Hepatocyte (in vitro differentiated cells): ENCODE measurements at regions not wholly inside any gene's neighbourhood (a gene's known extent, or its start where the extent isn't known, plus 50 kb on each side); places are given as distances from the start of the nearest gene placed in this dataset. TPM values are rescaled to one million over a fixed set of nuclear protein-coding genes. Genes with fewer than 3 reads are reported as not detected.

Experiments used
- DNase-seq: peaks from one replicate; pipeline ENCODE4 v3.0.0-alpha.2; 2016; ENCODE audit warnings: low spot score
- H2AFZ ChIP-seq: fragments of 200-600 bp; sonication (generic); 2 replicates; pipeline ENCODE4 v1.6.0; 2016; ENCODE audit warnings: antibody characterized with exemption, mild to moderate bottlenecking
- H3K27ac ChIP-seq: fragments of 200-600 bp; sonication (generic); 2 replicates; pipeline ENCODE4 v1.5.1; 2016; ENCODE audit warnings: mild to moderate bottlenecking
- H3K27me3 ChIP-seq: fragments of 200-600 bp; sonication (generic); 2 replicates; pipeline ENCODE4 v1.6.1; 2016
- H3K36me3 ChIP-seq: fragments of 200-600 bp; sonication (generic); replicated peaks from 2 replicates; pipeline ENCODE4 v1.5.1; 2016; ENCODE audit warnings: low read depth; ENCODE audit not compliant: insufficient read depth
- H3K4me1 ChIP-seq: fragments of 200-600 bp; sonication (generic); 2 replicates; pipeline ENCODE4 v1.5.1; 2016; ENCODE audit warnings: mild to moderate bottlenecking, moderate library complexity; ENCODE audit not compliant: insufficient read depth
- H3K4me2 ChIP-seq: fragments of 200-600 bp; sonication (generic); 2 replicates; pipeline ENCODE4 v1.6.0; 2016
- H3K4me3 ChIP-seq: fragments of 200-600 bp; sonication (generic); 2 replicates; pipeline ENCODE4 v1.5.1; 2016; ENCODE audit warnings: mild to moderate bottlenecking
- H3K79me2 ChIP-seq: fragments of 200-600 bp; sonication (generic); 2 replicates; pipeline ENCODE4 v1.6.0; 2017; ENCODE audit warnings: mild to moderate bottlenecking
- H3K9me2 ChIP-seq: fragments of 200-600 bp; sonication (generic); replicated peaks from 2 replicates; pipeline ENCODE4 v1.6.0; 2017; ENCODE audit warnings: mild to moderate bottlenecking; ENCODE audit not compliant: insufficient read depth
- H3K9me3 ChIP-seq: fragments of 200-600 bp; sonication (generic); 2 replicates; pipeline ENCODE4 v1.5.1; 2016; ENCODE audit warnings: low read depth, mild to moderate bottlenecking
- H4K20me1 ChIP-seq: fragments of 200-600 bp; sonication (generic); 2 replicates; pipeline ENCODE4 v1.6.0; 2016; ENCODE audit warnings: mild to moderate bottlenecking; ENCODE audit not compliant: insufficient read depth, poor library complexity, severe bottlenecking
- EZH2 ChIP-seq: fragments of 200-600 bp; sonication (generic); IDR thresholded peaks from 2 replicates; pipeline ENCODE4 v1.6.1; 2016; ENCODE audit warnings: antibody characterized with exemption, mild to moderate bottlenecking, borderline replicate concordance
- EZH2phosphoT487 ChIP-seq: fragments of 200-600 bp; sonication (generic); IDR thresholded peaks from one replicate; pipeline ENCODE4 v1.6.1; 2018; ENCODE audit warnings: antibody characterized with exemption, mild to moderate bottlenecking, low read depth, moderate library complexity; ENCODE audit not compliant: unreplicated experiment, severe bottlenecking
- WGBS: methylation state at CpG from one replicate; pipeline ENCODE4 v1.1.6; 2016; ENCODE audit warnings: low lambda C conversion rate; ENCODE audit errors: missing lambda C conversion rate; 5-methylcytosine and 5-hydroxymethylcytosine counted together
- microRNA counts: library from miRNA; unstranded; fragments of <30 nt; microRNA quantifications from one replicate; lab custom pipeline; 2017
- microRNA-seq: library from miRNA; unstranded; fragments of <30 nt; microRNA quantifications from one replicate; pipeline ENCODE4, GENCODE V29; 2017
- small RNA-seq: library from RNA; depleted of rRNA; stranded (forward); fragments of <200 nt; gene quantifications from one replicate; pipeline ENCODE3, GENCODE V24; 2014
- TF ChIP-seq, protein P1 (sequence below): fragments of 200-600 bp; sonication (generic); IDR thresholded peaks from 2 replicates; pipeline ENCODE4 v1.5.1; 2016; ENCODE audit warnings: antibody characterized with exemption, mild to moderate bottlenecking; ENCODE audit not compliant: poor library complexity

DNA sequence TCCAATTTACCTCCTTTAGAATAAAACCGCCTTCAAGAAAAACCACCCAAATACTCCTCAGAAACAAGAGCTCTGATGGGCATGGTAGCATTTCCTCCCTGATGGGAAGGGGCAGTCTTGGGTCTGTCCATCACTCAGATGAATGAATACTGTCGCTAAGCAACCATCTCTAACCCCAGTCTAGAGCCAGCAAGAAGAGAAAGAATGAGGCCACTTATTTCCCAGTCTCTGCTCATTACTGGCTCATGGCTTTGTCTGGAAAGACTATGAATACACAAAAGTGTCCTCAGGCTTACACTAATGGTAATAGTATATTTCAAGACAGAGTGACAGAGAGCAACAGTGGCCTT lies 51.0 kb upstream of the F3 start:
- H3K9me2 ChIP-seq: no peaks in the 10 kb centered on the region
- no peak overlapping the region for H2AFZ ChIP-seq
- H3K4me3 ChIP-seq: no peak overlapping the region
- H3K27ac ChIP-seq: no peak overlapping the region
- H3K9me3 ChIP-seq: no peaks in the 10 kb centered on the region
- no peaks in the 10 kb centered on the region for H4K20me1 ChIP-seq
- H3K27me3 ChIP-seq: no peaks in the 10 kb centered on the region
- H3K79me2 ChIP-seq: no peaks in the 10 kb centered on the region
- no peak overlapping the region for H3K4me2 ChIP-seq
- 98% methylated on average over 2 of the region's 2 CpGs for WGBS
- H3K36me3 ChIP-seq: no peaks in the 10 kb centered on the region
- TF ChIP-seq, protein P1, sequence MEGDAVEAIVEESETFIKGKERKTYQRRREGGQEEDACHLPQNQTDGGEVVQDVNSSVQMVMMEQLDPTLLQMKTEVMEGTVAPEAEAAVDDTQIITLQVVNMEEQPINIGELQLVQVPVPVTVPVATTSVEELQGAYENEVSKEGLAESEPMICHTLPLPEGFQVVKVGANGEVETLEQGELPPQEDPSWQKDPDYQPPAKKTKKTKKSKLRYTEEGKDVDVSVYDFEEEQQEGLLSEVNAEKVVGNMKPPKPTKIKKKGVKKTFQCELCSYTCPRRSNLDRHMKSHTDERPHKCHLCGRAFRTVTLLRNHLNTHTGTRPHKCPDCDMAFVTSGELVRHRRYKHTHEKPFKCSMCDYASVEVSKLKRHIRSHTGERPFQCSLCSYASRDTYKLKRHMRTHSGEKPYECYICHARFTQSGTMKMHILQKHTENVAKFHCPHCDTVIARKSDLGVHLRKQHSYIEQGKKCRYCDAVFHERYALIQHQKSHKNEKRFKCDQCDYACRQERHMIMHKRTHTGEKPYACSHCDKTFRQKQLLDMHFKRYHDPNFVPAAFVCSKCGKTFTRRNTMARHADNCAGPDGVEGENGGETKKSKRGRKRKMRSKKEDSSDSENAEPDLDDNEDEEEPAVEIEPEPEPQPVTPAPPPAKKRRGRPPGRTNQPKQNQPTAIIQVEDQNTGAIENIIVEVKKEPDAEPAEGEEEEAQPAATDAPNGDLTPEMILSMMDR: no peak
- TF ChIP-seq EZH2phosphoT487 (no peak), EZH2 (no peak)
- no peak for DNase-seq
- peaks cover 34% of the 10 kb centered on the region for H3K4me1 ChIP-seq

DNA sequence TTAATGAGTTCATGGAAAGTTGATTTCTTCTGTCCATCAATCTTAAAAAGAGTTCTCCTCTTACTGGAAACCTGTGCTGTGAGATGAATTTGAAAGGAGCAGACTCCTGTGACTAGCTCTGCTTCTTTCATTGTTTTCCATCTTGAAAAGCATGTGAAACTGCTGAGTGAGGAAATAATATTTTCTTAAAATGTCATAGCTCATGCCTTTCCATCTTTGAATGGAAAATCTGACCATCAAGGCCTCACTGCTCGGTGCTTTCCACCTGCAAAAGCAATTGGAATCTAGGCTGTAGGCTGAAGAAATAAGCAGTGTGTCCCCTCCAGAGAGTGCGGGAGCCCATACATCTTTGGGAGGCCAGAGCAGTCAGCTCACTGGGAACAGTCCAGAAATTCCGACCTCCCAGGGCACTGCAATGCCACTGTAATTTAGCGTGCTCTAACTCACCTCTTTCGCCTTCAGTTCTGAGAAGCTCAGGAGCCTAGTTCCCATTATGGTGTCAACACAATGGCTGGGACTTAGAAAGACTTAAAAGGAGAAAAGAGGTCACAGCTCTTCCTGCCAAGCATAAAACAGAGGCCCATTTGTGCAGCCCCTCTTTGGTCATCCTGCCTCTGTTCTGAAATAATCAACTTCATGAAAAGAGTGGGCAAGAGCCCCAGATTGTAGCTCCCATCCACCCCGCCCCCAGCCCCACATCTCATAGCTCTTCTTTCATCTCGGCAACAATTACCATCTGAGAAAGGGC lies 50.4 kb upstream of the F3 start:
- Histone ChIP-seq H2AFZ (no peak overlapping the region), H3K9me2 (no peaks in the 10 kb centered on the region), H4K20me1 (no peaks in the 10 kb centered on the region), H3K27me3 (no peaks in the 10 kb centered on the region), H3K9me3 (no peaks in the 10 kb centered on the region), H3K4me1 (peaks cover 40% of the 10 kb centered on the region), H3K36me3 (no peaks in the 10 kb centered on the region), H3K4me3 (no peak overlapping the region), H3K79me2 (no peaks in the 10 kb centered on the region), H3K4me2 (no peak overlapping the region), H3K27ac (no peak overlapping the region)
- TF ChIP-seq EZH2phosphoT487 (no peak), EZH2 (no peak)
- no peak for DNase-seq
- WGBS: 98% methylated on average over 7 of the region's 7 CpGs

MicroRNAs encoded in the stretch of these regions (microRNA counts, 767-probe panel; counts per million panel counts)
- not detected for microRNA hsa-miR-378g (lab: Ali Mortazavi, UCI)

Small RNA genes lying in the stretch of these regions (microRNA-seq; reads per million reads assigned to microRNA genes)
- gene MIR378G: not detected

Small RNA genes lying in the stretch of these regions (small RNA-seq; reads per million reads assigned to genes)
- not detected for gene MIR378G
